Chondrocyte (in vitro differentiated cells): ENCODE measurements at regions not wholly inside any gene's neighbourhood (a gene's known extent, or its start where the extent isn't known, plus 50 kb on each side); places are given as distances from the start of the nearest gene placed in this dataset.

Experiments
- DNase-seq: peaks from one replicate; pipeline ENCODE4 v3.0.0; 2021; ENCODE audit warnings: mixed read lengths, low spot score
- H3K27ac Mint-ChIP-seq: one replicate; pipeline ENCODE4 v1.8.0; 2021; ENCODE audit warnings: mild to moderate bottlenecking, moderate library complexity, mixed read lengths; ENCODE audit not compliant: unreplicated experiment
- H3K27me3 Mint-ChIP-seq: 2 replicates; pipeline ENCODE4 v1.8.0; 2021; ENCODE audit warnings: low read depth, mixed read lengths
- H3K36me3 Mint-ChIP-seq: 2 replicates; pipeline ENCODE4 v1.8.0; 2021; ENCODE audit warnings: low read depth, mixed read lengths
- H3K4me1 Mint-ChIP-seq: 2 replicates; pipeline ENCODE4 v1.8.0; 2021; ENCODE audit warnings: low read depth, mild to moderate bottlenecking, mixed read lengths
- H3K4me3 Mint-ChIP-seq: one replicate; pipeline ENCODE4 v1.8.0; 2021; ENCODE audit warnings: mild to moderate bottlenecking, moderate library complexity, mixed read lengths; ENCODE audit not compliant: unreplicated experiment
- H3K9me3 Mint-ChIP-seq: 2 replicates; pipeline ENCODE4 v1.8.0; 2021; ENCODE audit warnings: low read depth, mixed read lengths
- TF ChIP-seq, protein P1 (sequence below): fragments of 200-600 bp; sonication (generic); IDR thresholded peaks from 2 replicates; pipeline ENCODE4 v1.5.0; 2021; ENCODE audit warnings: antibody characterized with exemption, mild to moderate bottlenecking, moderate library complexity

- no peaks in the 10 kb centered on the region for H3K36me3 Mint-ChIP-seq
- peaks cover 3% of the 10 kb centered on the region for H3K9me3 Mint-ChIP-seq
Measured at GRCh38 chr12:114974333-114974732, 290.4 kb upstream of the TBX3 start.

DNA sequence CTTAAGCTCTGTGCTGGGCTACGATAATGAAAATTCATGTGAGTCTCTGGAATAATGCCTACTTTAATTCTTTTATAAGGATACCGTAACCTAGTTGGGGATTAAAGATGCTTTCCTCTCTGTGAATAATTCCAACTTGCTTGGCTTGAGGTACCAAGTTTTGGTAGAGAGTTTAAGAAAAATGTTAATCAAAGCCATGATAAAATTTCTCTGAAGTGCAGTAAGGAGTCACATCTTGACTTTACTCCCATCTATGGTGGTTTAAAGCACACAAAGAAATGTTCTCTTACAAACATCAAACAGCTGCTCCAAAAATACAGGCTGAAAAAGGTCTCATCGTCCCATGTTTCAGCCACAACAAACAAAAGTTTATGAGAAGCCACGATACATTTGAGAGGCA, 284.8 kb upstream of the TBX3 start:
- H3K36me3 Mint-ChIP-seq = no peaks in the 10 kb centered on the region
- H3K4me3 Mint-ChIP-seq = no peak overlapping the region
- peaks cover 3% of the 10 kb centered on the region for H3K9me3 Mint-ChIP-seq
- H3K4me1 Mint-ChIP-seq = no peaks in the 10 kb centered on the region
- H3K27ac Mint-ChIP-seq = no peak overlapping the region
- DNase-seq = no peak
- TF ChIP-seq, protein P1, sequence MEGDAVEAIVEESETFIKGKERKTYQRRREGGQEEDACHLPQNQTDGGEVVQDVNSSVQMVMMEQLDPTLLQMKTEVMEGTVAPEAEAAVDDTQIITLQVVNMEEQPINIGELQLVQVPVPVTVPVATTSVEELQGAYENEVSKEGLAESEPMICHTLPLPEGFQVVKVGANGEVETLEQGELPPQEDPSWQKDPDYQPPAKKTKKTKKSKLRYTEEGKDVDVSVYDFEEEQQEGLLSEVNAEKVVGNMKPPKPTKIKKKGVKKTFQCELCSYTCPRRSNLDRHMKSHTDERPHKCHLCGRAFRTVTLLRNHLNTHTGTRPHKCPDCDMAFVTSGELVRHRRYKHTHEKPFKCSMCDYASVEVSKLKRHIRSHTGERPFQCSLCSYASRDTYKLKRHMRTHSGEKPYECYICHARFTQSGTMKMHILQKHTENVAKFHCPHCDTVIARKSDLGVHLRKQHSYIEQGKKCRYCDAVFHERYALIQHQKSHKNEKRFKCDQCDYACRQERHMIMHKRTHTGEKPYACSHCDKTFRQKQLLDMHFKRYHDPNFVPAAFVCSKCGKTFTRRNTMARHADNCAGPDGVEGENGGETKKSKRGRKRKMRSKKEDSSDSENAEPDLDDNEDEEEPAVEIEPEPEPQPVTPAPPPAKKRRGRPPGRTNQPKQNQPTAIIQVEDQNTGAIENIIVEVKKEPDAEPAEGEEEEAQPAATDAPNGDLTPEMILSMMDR = no peak
- H3K27me3 Mint-ChIP-seq = no peaks in the 10 kb centered on the region

More at GRCh38 chr12:114974333-114974732, 290.4 kb upstream of the TBX3 start:
- DNase-seq = no peak
- Mint-ChIP-seq H3K4me1 (no peaks in the 10 kb centered on the region), H3K27ac (no peak overlapping the region), H3K27me3 (peaks cover 2% of the 10 kb centered on the region), H3K4me3 (no peak overlapping the region)
- TF ChIP-seq, protein P1 = no peak

DNA sequence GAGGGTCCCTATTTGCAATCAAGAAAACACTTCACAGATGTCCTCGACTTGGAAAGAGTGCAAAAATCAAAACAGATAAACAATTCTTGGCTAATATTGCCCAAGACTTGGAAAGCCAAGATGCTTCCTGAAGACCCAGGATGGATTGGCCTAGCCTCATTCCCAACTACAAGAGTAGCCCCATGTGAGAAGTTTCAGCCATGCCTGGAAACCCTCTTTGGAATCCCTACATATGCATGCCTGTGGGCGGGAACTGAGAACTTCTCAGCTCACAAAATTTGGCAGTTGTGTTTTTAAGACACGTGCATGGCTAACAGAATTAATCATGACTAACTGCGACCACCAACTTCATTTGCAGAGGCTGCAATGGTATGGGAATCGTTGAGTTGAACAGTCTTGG, 283.2 kb upstream of the TBX3 start:
- no peak overlapping the region for H3K4me3 Mint-ChIP-seq
- no peaks in the 10 kb centered on the region for H3K9me3 Mint-ChIP-seq
- no peak overlapping the region for H3K27ac Mint-ChIP-seq
- no peaks in the 10 kb centered on the region for H3K4me1 Mint-ChIP-seq
- no peak for DNase-seq
- TF ChIP-seq, protein P1 = no peak
- no peaks in the 10 kb centered on the region for H3K27me3 Mint-ChIP-seq
- no peaks in the 10 kb centered on the region for H3K36me3 Mint-ChIP-seq

DNA sequence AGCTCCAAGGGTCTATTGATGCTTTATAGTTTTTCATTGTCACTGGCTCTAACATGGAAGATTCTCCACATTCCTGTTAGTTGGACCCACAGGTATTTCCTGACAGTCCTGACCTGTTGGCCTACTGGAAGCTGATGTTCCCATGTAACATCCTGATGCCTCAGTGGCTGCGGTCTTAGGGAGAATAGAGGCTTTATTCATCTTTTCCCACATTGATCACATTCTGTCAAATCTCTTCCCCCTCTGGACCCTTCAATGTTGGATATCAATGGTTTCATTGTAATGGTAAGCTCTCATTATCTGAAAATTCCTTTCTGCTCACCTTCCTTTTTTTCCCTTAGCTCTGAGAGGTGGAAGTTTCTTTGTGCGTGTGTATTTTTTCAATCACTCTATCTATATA, 280.9 kb upstream of the TBX3 start:
- no peak overlapping the region for H3K4me3 Mint-ChIP-seq
- no peak for DNase-seq
- TF ChIP-seq, protein P1 = no peak
- no peaks in the 10 kb centered on the region for H3K9me3 Mint-ChIP-seq
- H3K4me1 Mint-ChIP-seq = no peaks in the 10 kb centered on the region
- H3K36me3 Mint-ChIP-seq = no peaks in the 10 kb centered on the region
- no peak overlapping the region for H3K27ac Mint-ChIP-seq
- H3K27me3 Mint-ChIP-seq = no peaks in the 10 kb centered on the region

DNA sequence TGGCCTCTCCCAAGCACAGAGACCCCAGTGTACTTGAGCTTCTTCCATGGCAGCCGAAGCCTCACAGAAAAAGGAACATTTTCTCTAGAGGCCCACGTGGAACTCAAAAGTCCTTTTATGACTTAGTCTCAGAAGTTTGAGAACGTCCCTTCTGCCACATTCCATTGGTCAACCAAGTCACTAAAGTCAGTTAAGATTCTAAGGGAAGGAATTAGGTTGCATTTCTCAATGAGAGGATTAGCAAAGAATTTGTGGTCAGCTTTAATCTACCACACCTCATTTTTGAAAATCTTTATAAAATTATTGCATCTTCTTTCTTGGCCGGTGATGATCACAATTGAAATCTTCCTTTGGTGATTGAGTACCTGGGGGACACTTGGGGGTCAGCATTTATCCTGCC, 279.9 kb upstream of the TBX3 start:
- Mint-ChIP-seq H3K27ac (no peak overlapping the region), H3K36me3 (no peaks in the 10 kb centered on the region), H3K9me3 (no peaks in the 10 kb centered on the region), H3K4me1 (no peaks in the 10 kb centered on the region), H3K4me3 (no peak overlapping the region), H3K27me3 (no peaks in the 10 kb centered on the region)
- TF ChIP-seq, protein P1 = no peak
- no peak for DNase-seq
